ENCODE measurements at regions not wholly inside any gene's neighbourhood (a gene's known extent, or its start where the extent isn't known, plus 50 kb on each side); places are given as distances from the start of the nearest gene placed in this dataset.

DNA sequence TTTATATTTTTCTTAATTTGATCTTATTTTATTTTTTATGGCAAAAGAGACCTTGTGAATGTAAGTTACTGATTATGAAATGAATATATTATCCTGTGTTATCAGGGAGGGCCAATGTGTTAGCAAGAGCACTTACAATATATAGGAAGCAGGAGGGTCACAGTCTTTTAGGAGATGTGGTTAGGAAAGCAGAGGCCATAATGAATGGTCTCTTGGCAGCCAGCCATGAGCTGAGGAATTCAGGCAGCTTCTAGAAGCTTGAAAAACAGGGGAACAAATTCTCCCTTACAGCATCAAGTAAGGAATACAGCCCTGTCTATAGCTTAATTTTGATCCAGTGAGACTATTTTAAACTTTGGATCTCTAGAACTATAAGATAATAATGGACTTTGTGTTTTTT is 2374.6 kb downstream of the PCDH9 start:
- TF ChIP-seq ZNF274 (IDR thresholded peaks at IDR 0.05; ENCODE audit: low read depth, low read length), result no peak

DNA sequence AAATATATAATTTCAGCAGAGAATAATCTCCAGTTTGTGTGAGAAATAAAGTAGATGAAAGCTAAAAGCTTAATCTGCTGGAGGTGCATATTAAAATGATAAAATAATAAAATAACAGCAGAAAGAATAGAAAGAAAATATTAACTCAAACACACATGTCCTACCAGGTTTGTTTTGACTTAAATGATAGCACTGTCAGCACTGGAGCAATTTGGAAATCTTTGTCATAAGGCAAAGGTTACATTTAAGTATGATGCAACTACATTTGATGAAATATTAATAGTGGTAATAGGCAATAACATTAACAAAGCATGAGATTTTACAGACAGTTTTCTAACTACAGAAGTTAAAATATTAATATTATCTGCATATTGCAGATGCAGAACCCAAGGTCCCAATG is 2380.1 kb downstream of the PCDH9 start:
- no peak for TF ChIP-seq ZNF274 (IDR thresholded peaks at IDR 0.05; ENCODE audit: low read depth, low read length)
- H3K4me3 ChIP-seq (ENCODE audit: low read length), result no peak overlapping the region

More for the DNA sequence above, 2374.6 kb downstream of the PCDH9 start:
- no peak overlapping the region for H3K4me3 ChIP-seq (ENCODE audit: low read length)

DNA sequence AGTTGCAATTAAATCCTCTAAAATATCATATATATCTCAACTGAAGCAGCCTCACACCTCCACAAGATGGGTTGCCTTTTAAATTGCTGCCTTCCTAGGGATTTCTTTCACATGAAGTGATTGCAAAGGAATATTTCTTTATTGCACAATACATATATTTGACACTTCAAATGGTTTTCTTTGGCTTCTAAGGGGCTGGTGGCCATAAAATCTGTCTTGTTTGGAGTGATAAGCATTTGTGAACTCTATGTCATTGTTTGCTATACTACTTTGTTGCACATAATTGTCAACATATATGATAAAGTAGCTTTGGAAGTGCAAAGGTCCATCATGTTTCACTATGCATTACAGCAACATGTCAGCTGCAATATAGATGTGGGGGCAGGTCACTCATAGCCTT is 2380.9 kb downstream of the PCDH9 start:
- no peak for TF ChIP-seq ZNF274 (IDR thresholded peaks at IDR 0.05; ENCODE audit: low read depth, low read length)
- no peak overlapping the region for H3K4me3 ChIP-seq (ENCODE audit: low read length)

DNA sequence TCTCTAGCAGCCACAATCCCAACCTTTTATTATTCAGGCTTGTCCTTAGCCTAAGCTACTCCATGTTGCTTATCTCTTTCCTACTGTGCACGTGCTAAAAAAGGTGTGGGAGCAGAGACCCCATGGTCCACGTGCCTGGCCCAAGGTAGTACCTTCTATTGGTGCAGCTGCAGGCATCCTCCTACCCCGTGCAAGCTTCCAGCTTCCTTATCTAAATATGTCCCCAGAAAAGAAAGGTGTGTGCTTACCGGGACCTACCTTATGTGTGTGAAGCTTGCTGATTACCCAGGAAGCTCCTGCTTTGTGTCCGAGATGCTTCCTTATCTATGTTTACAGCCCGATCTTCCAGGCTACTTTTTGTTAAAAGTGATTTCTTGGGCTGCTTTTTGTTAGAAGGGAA is 2382.4 kb downstream of the PCDH9 start:
- no peak for TF ChIP-seq ZNF274 (IDR thresholded peaks at IDR 0.05; ENCODE audit: low read depth, low read length)
- H3K4me3 ChIP-seq (ENCODE audit: low read length), result no peak overlapping the region

DNA sequence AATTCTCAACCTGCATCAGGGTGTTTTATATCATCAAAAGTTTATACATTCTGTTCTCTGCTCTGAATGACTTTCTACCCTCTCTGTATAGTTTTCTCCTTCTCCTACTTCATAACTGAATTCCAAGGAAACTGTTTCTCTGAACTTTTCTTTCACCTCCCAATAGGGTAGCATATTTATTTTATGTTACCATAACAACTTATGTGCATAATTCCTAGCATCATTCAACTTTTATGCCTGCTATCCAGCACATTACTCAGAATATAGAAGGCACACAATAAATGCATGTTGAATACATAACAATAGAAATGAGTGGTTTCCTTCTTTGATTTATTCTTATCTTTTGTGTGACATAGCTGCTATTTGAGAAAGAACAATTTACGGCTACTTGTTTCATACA is 2385.0 kb downstream of the PCDH9 start:
- TF ChIP-seq ZNF274 (IDR thresholded peaks at IDR 0.05; ENCODE audit: low read depth, low read length), result no peak
- H3K4me3 ChIP-seq (ENCODE audit: low read length), result no peak overlapping the region

DNA sequence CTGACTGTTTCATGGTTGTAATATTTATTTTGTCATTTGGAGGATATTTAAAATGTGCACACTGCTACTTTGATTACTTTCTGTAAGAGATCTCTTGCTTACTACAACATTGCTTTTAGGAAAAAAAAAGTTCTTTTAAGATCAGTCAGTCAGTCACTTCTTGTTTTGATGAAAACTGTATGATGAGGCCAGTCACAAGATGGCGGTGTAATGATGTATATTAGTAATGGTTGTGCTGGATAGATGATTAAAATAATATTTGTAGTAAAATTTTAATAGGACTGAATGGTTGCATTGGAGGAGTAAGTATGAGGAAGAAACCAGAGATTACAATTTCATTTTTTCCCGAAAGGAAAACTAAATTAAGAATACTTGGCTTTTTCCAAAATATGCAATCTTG is 2411.1 kb downstream of the PCDH9 start:
- no peak for TF ChIP-seq ZNF274 (IDR thresholded peaks at IDR 0.05; ENCODE audit: low read depth, low read length)
- H3K4me3 ChIP-seq (ENCODE audit: low read length), result no peak overlapping the region

DNA sequence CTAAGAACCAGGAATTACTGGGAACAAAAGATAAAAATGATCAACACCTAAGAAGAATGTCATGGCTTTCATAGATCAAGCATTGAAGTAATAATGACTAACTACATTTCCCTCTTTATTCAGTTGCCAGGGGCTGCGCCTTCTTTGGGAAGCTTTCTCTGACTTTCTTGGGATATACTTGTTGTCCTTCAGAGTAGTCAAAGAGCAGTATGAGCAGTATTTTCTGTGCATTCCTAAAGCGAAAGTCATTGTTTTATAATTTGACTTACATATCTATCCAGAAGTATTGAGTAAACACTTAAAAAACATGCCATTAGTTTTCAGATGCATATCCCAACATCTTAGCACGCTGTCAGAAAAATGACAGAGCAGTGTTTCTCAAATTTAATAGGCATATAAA is 2412.4 kb downstream of the PCDH9 start:
- no peak overlapping the region for H3K4me3 ChIP-seq (ENCODE audit: low read length)
- no peak for TF ChIP-seq ZNF274 (IDR thresholded peaks at IDR 0.05; ENCODE audit: low read depth, low read length)

DNA sequence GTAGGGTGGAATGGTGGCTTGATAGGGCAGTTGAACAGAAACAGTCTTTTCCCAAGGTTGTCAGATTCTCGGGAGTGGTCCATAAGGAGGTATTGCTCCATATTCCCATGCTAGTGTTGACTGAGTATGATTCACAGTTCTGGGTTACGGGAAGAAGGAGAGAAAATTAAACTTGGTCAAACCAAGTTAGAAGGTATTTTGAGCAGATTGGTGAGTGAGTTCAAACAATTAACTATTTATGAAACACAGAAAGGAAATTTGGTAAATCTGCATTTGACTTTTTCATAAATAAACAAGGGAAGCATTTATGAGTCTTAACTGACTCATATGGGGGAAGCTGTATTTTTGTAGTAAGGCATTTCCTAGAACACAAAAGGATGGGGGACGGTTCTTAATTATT is 2419.4 kb downstream of the PCDH9 start:
- no peak for TF ChIP-seq ZNF274 (IDR thresholded peaks at IDR 0.05; ENCODE audit: low read depth, low read length)
- no peak overlapping the region for H3K4me3 ChIP-seq (ENCODE audit: low read length)

DNA sequence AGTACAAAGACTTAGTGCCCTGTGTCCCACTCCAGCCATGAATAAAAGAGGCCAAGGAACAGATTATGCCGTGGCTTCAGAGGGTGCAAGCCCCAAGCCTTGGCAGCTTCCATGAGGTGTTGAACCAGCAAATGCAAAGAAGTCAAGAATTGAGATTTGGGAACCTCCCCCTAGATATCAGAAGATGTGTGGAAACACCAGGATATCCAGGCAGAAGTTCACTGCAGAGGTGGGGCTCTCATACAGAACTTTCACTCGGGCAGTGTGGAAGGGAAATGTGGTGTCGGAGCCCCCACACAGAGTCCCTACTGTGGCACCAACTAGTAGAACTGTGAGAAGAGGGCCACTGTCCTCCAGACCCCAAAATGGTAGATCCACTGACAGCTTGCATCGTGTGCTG is 2421.4 kb downstream of the PCDH9 start:
- TF ChIP-seq ZNF274 (IDR thresholded peaks at IDR 0.05; ENCODE audit: low read depth, low read length), result no peak
- H3K4me3 ChIP-seq (ENCODE audit: low read length), result no peak overlapping the region

DNA sequence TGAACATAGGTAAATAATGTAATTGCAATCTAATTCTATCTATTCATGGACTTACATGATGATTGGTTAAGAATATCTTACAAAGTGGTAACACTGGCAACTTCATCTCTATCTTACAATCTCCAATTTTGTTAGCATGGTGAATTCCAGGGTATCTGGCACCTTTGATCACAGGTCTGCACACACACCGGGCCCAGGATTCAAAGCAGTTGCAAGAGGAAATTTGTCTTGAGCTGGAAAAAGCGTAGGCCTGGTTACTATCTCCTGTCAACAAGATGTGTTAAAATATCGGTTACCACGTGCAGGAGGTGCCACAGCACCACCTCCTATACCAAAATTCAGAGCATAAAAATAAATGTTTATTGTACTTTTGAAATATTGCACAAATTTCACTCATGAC is 2428.4 kb downstream of the PCDH9 start:
- no peak for TF ChIP-seq ZNF274 (IDR thresholded peaks at IDR 0.05; ENCODE audit: low read depth, low read length)

DNA sequence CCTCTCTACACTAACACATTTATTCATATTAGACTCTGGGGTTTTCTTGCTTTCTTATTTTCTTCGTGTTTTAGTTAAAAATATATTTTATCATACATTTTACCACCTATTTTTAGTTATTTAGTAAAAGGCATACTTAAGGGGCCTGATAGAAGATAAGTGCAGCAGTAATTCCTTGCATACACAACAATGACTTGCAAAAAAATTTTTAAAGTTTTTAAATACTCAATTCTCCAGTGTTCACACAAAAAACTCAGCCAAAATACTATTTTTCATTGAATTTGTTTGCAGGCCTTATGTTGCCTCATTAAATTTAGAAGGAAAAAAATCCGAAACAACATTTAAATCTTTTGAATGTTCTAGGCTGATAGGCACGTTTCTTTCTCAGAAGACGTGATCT is 2431.7 kb downstream of the PCDH9 start:
- H3K4me3 ChIP-seq (ENCODE audit: low read length), result no peak overlapping the region
- no peak for TF ChIP-seq ZNF274 (IDR thresholded peaks at IDR 0.05; ENCODE audit: low read depth, low read length)

More for the DNA sequence above, 2428.4 kb downstream of the PCDH9 start:
- H3K4me3 ChIP-seq (ENCODE audit: low read length), result no peak overlapping the region

DNA sequence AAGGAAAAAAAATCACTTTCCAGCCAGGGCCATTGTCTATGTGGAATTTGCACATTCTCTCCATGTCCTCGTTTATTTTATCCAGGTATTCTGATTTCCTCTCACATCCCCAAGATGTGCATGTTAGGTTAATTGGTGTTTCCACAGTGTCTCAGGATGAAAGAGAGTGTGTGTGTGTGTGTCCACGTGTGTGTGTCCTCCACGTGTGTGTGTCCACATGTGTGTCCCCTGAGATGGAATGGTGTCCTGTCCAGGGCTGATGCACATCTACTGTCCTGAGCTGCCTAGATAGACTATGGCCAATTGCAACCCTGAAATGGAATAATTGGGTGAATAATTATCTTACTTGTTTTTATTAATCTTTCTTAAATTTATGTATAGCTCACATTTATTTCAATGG is 2436.5 kb downstream of the PCDH9 start:
- no peak overlapping the region for H3K4me3 ChIP-seq (ENCODE audit: low read length)
- no peak for TF ChIP-seq ZNF274 (IDR thresholded peaks at IDR 0.05; ENCODE audit: low read depth, low read length)

DNA sequence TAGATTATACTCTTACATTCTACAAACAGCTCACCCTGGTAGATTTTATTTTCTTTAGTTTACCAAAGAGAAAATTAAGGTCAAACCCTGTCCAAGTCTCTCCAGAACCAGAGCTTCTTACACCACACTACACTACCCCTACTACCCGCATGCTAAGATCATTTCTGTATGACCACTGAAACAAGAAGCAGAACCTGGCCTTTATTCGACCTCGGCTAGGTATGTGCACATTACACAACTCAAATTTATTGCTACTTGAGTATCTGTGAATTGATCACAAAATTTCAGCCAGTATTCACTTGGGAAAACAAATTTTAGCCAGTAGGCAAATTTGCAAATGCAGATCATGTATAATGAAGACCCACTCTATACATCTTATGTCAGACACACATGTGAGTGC is 2437.0 kb downstream of the PCDH9 start:
- no peak for TF ChIP-seq ZNF274 (IDR thresholded peaks at IDR 0.05; ENCODE audit: low read depth, low read length)
- no peak overlapping the region for H3K4me3 ChIP-seq (ENCODE audit: low read length)

DNA sequence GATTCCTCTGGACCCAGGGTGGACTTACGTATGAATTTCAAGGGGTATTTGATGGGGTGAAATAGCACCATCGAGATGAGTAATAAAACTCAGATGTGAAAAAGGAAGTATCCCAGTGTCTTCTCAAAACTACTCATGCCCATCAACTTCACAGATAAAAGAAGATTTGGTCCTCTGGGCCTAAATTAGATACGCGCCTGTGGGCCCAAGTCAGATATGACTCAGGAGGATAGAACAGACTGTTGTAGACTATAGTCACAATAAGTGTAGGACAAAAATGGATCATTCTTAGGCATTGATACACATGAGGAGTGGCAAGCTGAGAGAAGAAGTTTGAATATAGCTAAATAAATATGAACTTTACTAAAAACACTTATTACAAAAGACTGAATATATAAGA is 2438.8 kb downstream of the PCDH9 start:
- H3K4me3 ChIP-seq (ENCODE audit: low read length), result no peak overlapping the region
- TF ChIP-seq ZNF274 (IDR thresholded peaks at IDR 0.05; ENCODE audit: low read depth, low read length), result no peak

DNA sequence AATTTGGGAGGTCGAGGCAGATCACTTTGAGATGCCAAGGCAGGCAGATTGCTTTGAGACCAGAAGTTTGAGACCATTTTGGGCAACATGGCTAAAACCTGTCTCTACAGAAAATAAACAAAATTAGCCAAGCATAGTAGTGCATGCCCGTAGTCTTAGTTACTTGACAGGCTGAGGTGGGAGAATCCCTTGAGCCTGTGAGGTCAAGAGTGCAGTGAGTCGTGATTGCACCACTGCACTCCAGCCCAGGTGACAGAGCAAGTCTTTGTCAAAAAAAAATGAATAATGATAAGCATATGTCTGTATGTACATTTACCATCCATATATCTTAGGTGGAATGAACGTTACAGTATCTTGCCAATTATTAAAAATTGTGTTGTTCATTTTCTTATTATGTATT is 2447.7 kb downstream of the PCDH9 start:
- TF ChIP-seq ZNF274 (IDR thresholded peaks at IDR 0.05; ENCODE audit: low read depth, low read length), result no peak
- no peak overlapping the region for H3K4me3 ChIP-seq (ENCODE audit: low read length)

DNA sequence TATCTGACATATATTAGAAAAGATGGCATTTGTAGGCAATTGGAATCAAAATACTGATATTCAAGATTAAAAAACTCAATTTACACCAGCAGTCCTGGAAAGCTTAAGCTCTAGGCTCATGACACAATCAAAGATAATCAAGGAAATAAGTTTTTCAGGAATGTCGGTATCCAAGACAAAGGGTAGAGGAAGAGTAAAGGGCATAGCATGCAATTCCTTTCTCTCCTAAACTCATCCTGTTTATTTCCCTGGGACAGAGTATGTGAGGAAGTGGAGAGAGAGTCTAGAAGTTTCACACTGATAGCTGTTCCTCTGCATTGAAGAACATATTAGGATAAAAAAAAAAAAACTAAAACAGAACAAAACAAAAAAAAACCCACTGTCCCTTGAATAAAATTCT is 2452.1 kb downstream of the PCDH9 start:
- TF ChIP-seq ZNF274 (IDR thresholded peaks at IDR 0.05; ENCODE audit: low read depth, low read length), result no peak
- no peak overlapping the region for H3K4me3 ChIP-seq (ENCODE audit: low read length)

DNA sequence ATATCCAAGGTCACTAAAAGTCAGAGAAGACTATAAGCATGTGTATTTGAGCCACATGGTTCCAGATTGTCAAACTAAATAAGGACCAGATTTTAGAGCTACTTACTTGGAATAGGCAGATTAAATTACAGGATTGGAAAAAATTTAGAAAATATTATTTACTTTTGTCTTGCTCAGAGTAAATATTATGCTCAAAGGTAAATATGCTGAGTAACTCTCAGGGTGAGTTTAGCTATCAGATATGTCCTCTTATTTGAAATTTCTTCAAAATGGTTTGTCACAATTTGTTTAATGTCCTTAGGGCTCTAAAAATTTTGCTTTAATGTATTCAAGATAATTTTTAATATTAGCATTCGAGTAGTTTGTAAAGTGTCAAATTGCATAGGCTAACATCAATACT is 2455.2 kb downstream of the PCDH9 start:
- no peak overlapping the region for H3K4me3 ChIP-seq (ENCODE audit: low read length)
- TF ChIP-seq ZNF274 (IDR thresholded peaks at IDR 0.05; ENCODE audit: low read depth, low read length), result no peak
